ENCODE measurements at regions not wholly inside any gene's neighbourhood (a gene's known extent, or its start where the extent isn't known, plus 50 kb on each side); places are given as distances from the start of the nearest gene placed in this dataset.
"Not testable (repeated sequence)": the region's sequence is repeated elsewhere in the genome, so short reads cannot be mapped to it uniquely, and the experiment has no call there.

GRCh38 chr2:19116918-19117317 lies 241.5 kb downstream of the OSR1 start:
- no peak for DNase-seq (ENCODE audit: low read depth, low spot score)
- H3K27ac ChIP-seq, result no peak overlapping the region

GRCh38 chr2:19114754-19115231 lies 243.6 kb downstream of the OSR1 start:
- no peak for DNase-seq (ENCODE audit: low read depth, low spot score)
- H3K27ac ChIP-seq, result no peak overlapping the region

GRCh38 chr2:19114126-19114525 lies 244.3 kb downstream of the OSR1 start:
- no peak overlapping the region for H3K27ac ChIP-seq
- no peak for DNase-seq (ENCODE audit: low read depth, low spot score)

- no peak overlapping the region for H3K27ac ChIP-seq
Observed at GRCh38 chr2:19111354-19111753, 247.1 kb downstream of the OSR1 start.

GRCh38 chr2:19109518-19109917 lies 248.9 kb downstream of the OSR1 start:
- H3K27ac ChIP-seq, result no peak overlapping the region
- DNase-seq (ENCODE audit: low read depth, low spot score), result no peak

More at GRCh38 chr2:19111354-19111753, 247.1 kb downstream of the OSR1 start:
- no peak for DNase-seq (ENCODE audit: low read depth, low spot score)

- DNase-seq (ENCODE audit: low read depth, low spot score), result no peak
- H3K27ac ChIP-seq, result no peak overlapping the region
Observed at GRCh38 chr2:19106376-19106775, 252.0 kb downstream of the OSR1 start.

GRCh38 chr2:19104503-19104902 lies 253.9 kb downstream of the OSR1 start:
- peak overlapping the region; percentile 49 for H3K27ac ChIP-seq
- peak; percentile 83 for DNase-seq (ENCODE audit: low read depth, low spot score)

- no peak for DNase-seq (ENCODE audit: low read depth, low spot score)
- no peak overlapping the region for H3K27ac ChIP-seq
Observed at GRCh38 chr2:19102696-19103423, 255.6 kb downstream of the OSR1 start.

GRCh38 chr2:19101968-19102367 lies 256.5 kb downstream of the OSR1 start:
- no peak overlapping the region for H3K27ac ChIP-seq
- DNase-seq (ENCODE audit: low read depth, low spot score), result no peak

- H3K27ac ChIP-seq, result no peak overlapping the region
Observed at GRCh38 chr2:19100570-19100969, 257.9 kb downstream of the OSR1 start.

GRCh38 chr2:19099181-19099580 lies 259.2 kb downstream of the OSR1 start:
- no peak for DNase-seq (ENCODE audit: low read depth, low spot score)
- no peak overlapping the region for H3K27ac ChIP-seq

More at GRCh38 chr2:19100570-19100969, 257.9 kb downstream of the OSR1 start:
- DNase-seq (ENCODE audit: low read depth, low spot score), result no peak

- H3K27ac ChIP-seq, result no peak overlapping the region
Observed at GRCh38 chr2:19098467-19099160, 259.8 kb downstream of the OSR1 start.

GRCh38 chr2:19089476-19089875 lies 268.9 kb downstream of the OSR1 start:
- DNase-seq (ENCODE audit: low read depth, low spot score); H3K27ac ChIP-seq: not testable (repeated sequence)

More at GRCh38 chr2:19098467-19099160, 259.8 kb downstream of the OSR1 start:
- DNase-seq (ENCODE audit: low read depth, low spot score), result no peak

GRCh38 chr2:19086231-19086651 lies 272.2 kb downstream of the OSR1 start:
- DNase-seq (ENCODE audit: low read depth, low spot score), result no peak
- H3K27ac ChIP-seq, result no peak overlapping the region

- H3K27ac ChIP-seq, result no peak overlapping the region
- DNase-seq (ENCODE audit: low read depth, low spot score), result no peak
Observed at GRCh38 chr2:19078709-19079108, 279.7 kb downstream of the OSR1 start.

GRCh38 chr2:19073522-19073921 lies 284.9 kb downstream of the OSR1 start:
- H3K27ac ChIP-seq, result peak overlapping the region; percentile 41
- DNase-seq (ENCODE audit: low read depth, low spot score), result peak; percentile 82

GRCh38 chr2:19072161-19072560 lies 286.3 kb downstream of the OSR1 start:
- no peak overlapping the region for H3K27ac ChIP-seq
- DNase-seq (ENCODE audit: low read depth, low spot score), result no peak

GRCh38 chr2:19070886-19071285 lies 287.5 kb downstream of the OSR1 start:
- no peak overlapping the region for H3K27ac ChIP-seq
- DNase-seq (ENCODE audit: low read depth, low spot score), result no peak

- DNase-seq (ENCODE audit: low read depth, low spot score), result no peak
- H3K27ac ChIP-seq, result no peak overlapping the region
Observed at GRCh38 chr2:19068206-19068605, 290.2 kb downstream of the OSR1 start.

- H3K27ac ChIP-seq, result no peak overlapping the region
- no peak for DNase-seq (ENCODE audit: low read depth, low spot score)
Observed at GRCh38 chr2:19062370-19062769, 296.1 kb downstream of the OSR1 start.

GRCh38 chr2:19059076-19059475 lies 299.3 kb downstream of the OSR1 start:
- no peak overlapping the region for H3K27ac ChIP-seq
- no peak for DNase-seq (ENCODE audit: low read depth, low spot score)

Measured in epithelial cell of prostate (primary cell).